Neuronal stem cell (in vitro differentiated cells): ENCODE measurements at regions not wholly inside any gene's neighbourhood (a gene's known extent, or its start where the extent isn't known, plus 50 kb on each side); places are given as distances from the start of the nearest gene placed in this dataset.

Source experiments
- DNase-seq: peaks from one replicate; pipeline ENCODE4 v3.0.0-alpha.2; 2013; ENCODE audit warnings: low spot score
- H2AFZ ChIP-seq: one replicate; pipeline ENCODE4 v1.6.1; 2013; ENCODE audit warnings: mild to moderate bottlenecking, low read length, inconsistent platforms
- H2AK5ac ChIP-seq: 2 replicates; pipeline ENCODE4 v1.6.1; 2013; ENCODE audit warnings: low read depth, mild to moderate bottlenecking, inconsistent platforms, low read length, moderate library complexity, mixed read lengths
- H2BK120ac ChIP-seq: 2 replicates; pipeline ENCODE4 v1.6.1; 2013; ENCODE audit warnings: low read depth, mild to moderate bottlenecking, inconsistent platforms, low read length, moderate library complexity, mixed read lengths
- H2BK12ac ChIP-seq: one replicate; pipeline ENCODE4 v1.6.1; 2013; ENCODE audit warnings: low read length, inconsistent platforms
- H2BK15ac ChIP-seq: 2 replicates; pipeline ENCODE4 v1.6.1; 2013; ENCODE audit warnings: mild to moderate bottlenecking, low read length, inconsistent platforms, mixed read lengths
- H2BK5ac ChIP-seq: one replicate; pipeline ENCODE4 v1.6.1; 2013; ENCODE audit warnings: inconsistent platforms, mild to moderate bottlenecking, low read length, moderate library complexity
- H3K14ac ChIP-seq: one replicate; pipeline ENCODE4 v1.6.1; 2013; ENCODE audit warnings: low read length, inconsistent platforms
- H3K18ac ChIP-seq: 2 replicates; pipeline ENCODE4 v1.6.1; 2013; ENCODE audit warnings: low read length, inconsistent platforms
- H3K23ac ChIP-seq: 2 replicates; pipeline ENCODE4 v1.6.1; 2013; ENCODE audit warnings: low read depth, mild to moderate bottlenecking, mixed read lengths, low read length, inconsistent platforms; ENCODE audit not compliant: poor library complexity
- H3K27ac ChIP-seq: replicated peaks from 3 replicates; pipeline ENCODE4 v1.5.1; 2013; ENCODE audit warnings: low read length, inconsistent platforms
- H3K27me3 ChIP-seq, 3 experiments: 2 replicates each; pipeline ENCODE4 v1.6.1; 2013; ENCODE audit warnings: low read length in 3 of 3, mild to moderate bottlenecking in 2 of 3, inconsistent platforms in 1 of 3, low read depth in 1 of 3, mixed read lengths in 1 of 3, moderate library complexity in 1 of 3; ENCODE audit not compliant: control insufficient read depth in 3 of 3, insufficient read depth in 3 of 3
- H3K36me3 ChIP-seq, 2 donors: replicated peaks in 1 of 2; 2 replicates each; pipeline ENCODE4 v1.6.1; 2013; ENCODE audit warnings: low read length in 2 of 2; ENCODE audit not compliant: control insufficient read depth in 2 of 2, insufficient read depth in 2 of 2
- H3K4ac ChIP-seq: 2 replicates; pipeline ENCODE4 v1.6.1; 2013; ENCODE audit warnings: inconsistent platforms, mild to moderate bottlenecking, low read length, moderate library complexity
- H3K4me1 ChIP-seq, 2 donors: 1 replicate in 1 of 2; 2 replicates in 1 of 2; pipeline ENCODE4 v1.6.1; 2013; ENCODE audit warnings: low read length in 2 of 2, low read depth in 1 of 2; ENCODE audit not compliant: control insufficient read depth in 2 of 2, insufficient read depth in 1 of 2
- H3K4me2 ChIP-seq: one replicate; pipeline ENCODE4 v1.6.1; 2013; ENCODE audit warnings: mild to moderate bottlenecking, low read length, inconsistent platforms; ENCODE audit not compliant: insufficient read depth, poor library complexity, severe bottlenecking
- H3K4me3 ChIP-seq, 2 donors: 2 replicates each; pipeline ENCODE4 v1.5.1; 2013; ENCODE audit warnings: low read length in 2 of 2, mild to moderate bottlenecking in 2 of 2, inconsistent platforms in 1 of 2, moderate library complexity in 1 of 2
- H3K79me1 ChIP-seq: one replicate; pipeline ENCODE4 v1.6.1; 2013; ENCODE audit warnings: low read depth, mild to moderate bottlenecking, inconsistent platforms, low read length, moderate library complexity
- H3K9ac ChIP-seq: one replicate; pipeline ENCODE4 v1.6.1; 2013; ENCODE audit warnings: mild to moderate bottlenecking, low read depth, low read length, inconsistent platforms; ENCODE audit not compliant: poor library complexity
- H3K9me3 ChIP-seq, 2 donors: replicated peaks in 1 of 2; 2 replicates each; pipeline versions ENCODE3 to v1.6.1; 2013; ENCODE audit warnings: low read length in 2 of 2, mild to moderate bottlenecking in 2 of 2, inconsistent platforms in 1 of 2, low read depth in 1 of 2, mixed read lengths in 1 of 2, moderate library complexity in 1 of 2; ENCODE audit not compliant: control insufficient read depth in 2 of 2, insufficient read depth in 1 of 2
- H4K8ac ChIP-seq: one replicate; pipeline ENCODE4 v1.6.1; 2013; ENCODE audit warnings: low read depth, mild to moderate bottlenecking, inconsistent platforms, low read length, moderate library complexity
- H4K91ac ChIP-seq: one replicate; pipeline ENCODE4 v1.6.1; 2013; ENCODE audit warnings: low read length, low read depth, mild to moderate bottlenecking, inconsistent platforms; ENCODE audit not compliant: poor library complexity
- WGBS, 2 donors: extraction: QIAGEN DNeasy Blood & Tissue Kit; methylation state at CpG; one replicate each; pipeline ENCODE4 v1.1.7; 2013; ENCODE audit warnings: missing lambda C conversion rate in 2 of 2, mixed read lengths in 1 of 2; ENCODE audit not compliant: insufficient read length in 2 of 2, insufficient replicate concordance in 1 of 2; ENCODE audit errors: extremely low coverage in 2 of 2; 5-methylcytosine and 5-hydroxymethylcytosine counted together

DNA sequence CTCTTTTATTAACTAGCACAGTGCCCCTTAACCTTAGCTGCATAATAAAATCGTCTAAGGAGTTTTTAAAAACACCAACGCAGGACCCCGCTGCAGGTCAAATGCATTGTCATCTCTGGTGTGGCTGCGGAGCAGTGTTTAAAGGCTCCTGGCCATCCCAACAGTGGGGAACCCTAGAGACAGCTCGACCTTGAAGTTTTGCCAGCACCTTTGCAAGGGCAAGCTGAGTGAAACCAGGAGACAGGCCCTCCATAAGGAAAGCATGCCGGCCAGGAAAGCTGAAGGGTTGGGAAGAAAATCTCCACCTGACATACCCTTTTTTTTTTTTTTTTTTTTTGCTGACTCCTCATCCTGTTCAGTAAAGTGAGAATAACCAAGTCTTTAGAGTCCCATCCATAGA lies 349.0 kb downstream of the CMPK2 start:
- Histone ChIP-seq H2BK15ac (no peak overlapping the region), H3K4me2 (no peak overlapping the region), H3K27ac (no peak overlapping the region), H2BK5ac (no peak overlapping the region), H3K36me3 (no peaks in the 10 kb centered on the region), H3K79me1 (no peaks in the 10 kb centered on the region), H2BK12ac (no peak overlapping the region), H3K18ac (no peak overlapping the region), H3K4me1 (peaks cover 0 to 8% of the 10 kb centered on the region in 2 donors), H3K4me3 (no peak overlapping the region), H2AK5ac (no peak overlapping the region), H4K91ac (no peak overlapping the region), H3K27me3 (no peaks in the 10 kb centered on the region), H3K4ac (no peak overlapping the region), H4K8ac (no peak overlapping the region), H3K9me3 (peaks cover 0 to 2% of the 10 kb centered on the region in 2 donors), H3K14ac (no peak overlapping the region), H2AFZ (peak overlapping the region; percentile 68), H3K23ac (no peak overlapping the region), H2BK120ac (no peak overlapping the region), H3K9ac (no peak overlapping the region)
- no peak for DNase-seq
- WGBS, 2 donors: no CpG with 5 or more reads among the region's 6 CpGs

DNA sequence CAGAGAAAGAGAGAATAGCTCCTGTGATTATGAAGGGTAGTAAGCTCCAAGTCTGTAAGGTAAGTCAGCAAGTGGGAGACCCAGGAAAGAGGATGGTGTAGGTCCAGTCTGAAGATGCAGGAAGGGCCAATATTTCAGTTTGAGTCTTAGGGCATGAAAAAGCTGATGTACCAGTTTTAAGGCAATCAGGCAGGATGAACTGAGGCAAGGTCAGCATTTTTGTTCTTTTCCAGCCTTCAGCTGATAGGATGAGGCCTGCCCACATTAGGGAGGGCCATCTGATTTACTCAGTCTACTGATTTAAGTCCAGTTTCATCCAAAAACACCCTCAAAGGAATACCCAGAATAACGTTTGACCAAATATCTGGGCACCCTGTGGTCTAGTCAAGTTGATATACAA lies 347.3 kb downstream of the CMPK2 start:
- Histone ChIP-seq H2BK5ac (no peak overlapping the region), H3K79me1 (no peaks in the 10 kb centered on the region), H3K14ac (no peak overlapping the region), H2AK5ac (no peak overlapping the region), H3K27ac (no peak overlapping the region), H2BK12ac (no peak overlapping the region), H4K8ac (no peak overlapping the region), H3K4me2 (no peak overlapping the region), H3K23ac (no peak overlapping the region), H3K36me3 (no peaks in the 10 kb centered on the region), H3K9ac (no peak overlapping the region), H3K18ac (no peak overlapping the region), H3K27me3 (no peaks in the 10 kb centered on the region), H4K91ac (no peak overlapping the region), H2BK15ac (no peak overlapping the region), H3K4ac (no peak overlapping the region), H3K4me3 (no peak overlapping the region), H2BK120ac (no peak overlapping the region), H2AFZ (no peak overlapping the region), H3K9me3 (peaks cover 0 to 2% of the 10 kb centered on the region in 2 donors), H3K4me1 (peaks cover 0 to 5% of the 10 kb centered on the region in 2 donors)
- WGBS, 2 donors: no CpG with 5 or more reads among the region's 1 CpG
- no peak for DNase-seq

DNA sequence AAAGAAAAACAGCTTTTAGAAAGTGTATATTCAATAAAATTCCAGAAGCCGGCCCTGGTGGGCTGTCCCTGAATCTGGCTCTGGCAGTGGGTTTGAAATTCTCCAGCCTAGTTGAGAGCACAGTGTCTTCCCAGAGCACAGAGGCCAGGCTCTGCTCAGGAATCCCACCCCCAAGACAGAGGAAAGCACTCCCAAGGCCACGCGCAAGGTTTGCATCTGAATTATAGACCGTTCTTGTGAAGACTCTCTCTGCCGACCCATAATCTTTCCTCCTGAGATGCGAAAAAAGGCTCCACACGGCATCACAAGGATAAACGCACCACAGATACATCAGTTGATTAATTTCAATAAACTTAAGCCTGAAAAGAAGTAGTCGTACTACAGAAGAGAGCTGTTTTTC lies 342.2 kb downstream of the CMPK2 start:
- H2AFZ ChIP-seq: no peak overlapping the region
- no peak overlapping the region for H4K8ac ChIP-seq
- no peaks in the 10 kb centered on the region for H3K79me1 ChIP-seq
- H2BK5ac ChIP-seq: no peak overlapping the region
- H3K23ac ChIP-seq: no peak overlapping the region
- H4K91ac ChIP-seq: no peak overlapping the region
- H3K14ac ChIP-seq: no peak overlapping the region
- no peak overlapping the region for H3K27ac ChIP-seq
- H2BK15ac ChIP-seq: no peak overlapping the region
- H3K27me3 ChIP-seq: no peaks in the 10 kb centered on the region
- H3K9me3 ChIP-seq: no peaks in the 10 kb centered on the region
- H2BK120ac ChIP-seq: no peak overlapping the region
- no peak overlapping the region for H2AK5ac ChIP-seq
- no peak overlapping the region for H3K9ac ChIP-seq
- no peak overlapping the region for H2BK12ac ChIP-seq
- H3K4me3 ChIP-seq: no peak overlapping the region
- H3K4ac ChIP-seq: no peak overlapping the region
- no peak overlapping the region for H3K4me2 ChIP-seq
- H3K36me3 ChIP-seq: no peaks in the 10 kb centered on the region
- peaks cover 16 to 17% of the 10 kb centered on the region in 2 donors for H3K4me1 ChIP-seq
- WGBS, 2 donors: no CpG with 5 or more reads among the region's 9 CpGs
- peak overlapping the region; percentile 36 for H3K18ac ChIP-seq
- no peak for DNase-seq

DNA sequence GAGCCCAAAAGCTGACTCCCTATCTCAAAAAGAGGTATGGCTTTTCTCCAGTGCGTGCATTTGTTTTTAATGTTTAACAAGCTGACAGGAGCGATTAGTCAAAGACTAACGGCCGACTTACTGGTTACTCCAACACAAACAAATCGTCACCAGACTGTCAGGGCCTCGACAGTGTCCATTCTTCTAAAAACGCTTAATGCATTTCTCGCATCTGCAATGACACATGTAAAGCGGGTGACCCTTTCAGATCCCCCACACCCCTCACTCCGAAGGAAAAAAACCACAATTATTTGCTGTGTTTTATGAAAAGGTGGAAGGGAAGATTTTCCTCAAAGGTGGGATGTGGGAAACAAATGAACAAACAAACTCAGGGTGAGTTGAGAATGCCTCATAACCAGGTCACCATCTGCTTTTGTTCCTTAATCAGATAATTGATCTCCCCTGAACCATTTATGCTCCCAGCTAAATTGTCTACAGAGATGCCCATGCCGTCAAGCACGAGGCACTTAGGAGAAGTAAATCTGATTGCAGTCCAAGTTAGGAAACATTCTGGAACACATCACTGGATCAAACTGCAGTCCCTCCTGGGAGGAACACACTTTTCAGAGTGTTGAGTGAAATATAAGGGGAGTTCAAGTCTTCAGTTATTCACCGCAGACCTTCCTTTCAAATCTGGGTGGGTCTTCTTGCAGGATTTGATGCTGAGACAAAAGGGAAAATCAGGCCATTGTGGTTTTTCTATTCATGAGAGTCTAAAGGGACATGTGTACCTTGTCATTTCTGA lies 340.8 kb downstream of the CMPK2 start:
- no peak overlapping the region for H2AFZ ChIP-seq
- peaks cover 16 to 17% of the 10 kb centered on the region in 2 donors for H3K4me1 ChIP-seq
- peak overlapping the region; percentile 33 for H3K27ac ChIP-seq
- no peak overlapping the region for H3K4me3 ChIP-seq
- H2BK5ac ChIP-seq: no peak overlapping the region
- no peak overlapping the region for H2AK5ac ChIP-seq
- no peak overlapping the region for H3K4me2 ChIP-seq
- no peak overlapping the region for H2BK12ac ChIP-seq
- H3K9me3 ChIP-seq: no peaks in the 10 kb centered on the region
- H3K23ac ChIP-seq: no peak overlapping the region
- no peaks in the 10 kb centered on the region for H3K36me3 ChIP-seq
- no peak overlapping the region for H3K14ac ChIP-seq
- no peak overlapping the region for H3K9ac ChIP-seq
- H3K4ac ChIP-seq: no peak overlapping the region
- H3K79me1 ChIP-seq: no peaks in the 10 kb centered on the region
- H2BK120ac ChIP-seq: no peak overlapping the region
- no CpG with 5 or more reads among the region's 13 CpGs for WGBS, 2 donors
- H4K8ac ChIP-seq: no peak overlapping the region
- no peak overlapping the region for H4K91ac ChIP-seq
- no peak overlapping the region for H2BK15ac ChIP-seq
- DNase-seq: no peak
- H3K18ac ChIP-seq: no peak overlapping the region
- no peaks in the 10 kb centered on the region for H3K27me3 ChIP-seq
